HCT116 (cell line): ENCODE measurements at regions not wholly inside any gene's neighbourhood (a gene's known extent, or its start where the extent isn't known, plus 50 kb on each side); places are given as distances from the start of the nearest gene placed in this dataset.

Source experiments
- ATAC-seq: fragments of 200-7000 bp; cut with Tn5 transposase; 2 replicates; pipeline ENCODE4 v1.9.1; 2020; ENCODE audit warnings: mild to moderate bottlenecking, moderate library complexity
- BruUV-seq: library from RNA; stranded (reverse); fragments of 400-500 nt; replicated peaks from 2 replicates; lab custom pipeline; 2021; lab: Mats Ljungman, UMichigan
- CTCF ChIA-PET: fragments of 300-600 bp; sonication (Branson Sonifier 250); formaldehyde crosslinking; loops from one replicate; lab custom pipeline; 2021; ENCODE audit warnings: antibody characterized with exemption; lab: Charles Lee
- POLR2A ChIA-PET: fragments of 300-600, 350-600 bp; sonication (Branson Sonifier 250); formaldehyde crosslinking; loops from one replicate; lab custom pipeline; 2021; ENCODE audit warnings: antibody characterized with exemption; lab: Charles Lee
- RAD21 ChIA-PET, 2 experiments: fragments of 300-600 bp; sonication (Branson Sonifier 250); formaldehyde crosslinking; loops; one replicate each; lab custom pipeline; 2023; ENCODE audit warnings: low total read pairs in 2 of 2; ENCODE audit not compliant: uncharacterized antibody in 2 of 2, unreplicated experiment in 2 of 2, low non-redundant PET in 1 of 2; lab: Charles Lee
- DNase-seq: peaks from one replicate; pipeline ENCODE4 v3.0.0-alpha.2; 2010; ENCODE audit warnings: low read depth, low spot score
- H2AFZ ChIP-seq: fragments of 200-600 bp; shearing (Covaris generic), sonication (generic); 2 replicates; pipeline ENCODE4 v1.6.1; 2017; ENCODE audit warnings: low read depth, mixed run types, mixed read lengths, antibody characterized with exemption, low read length; ENCODE audit not compliant: poor library complexity, severe bottlenecking
- H3K27ac ChIP-seq: 2 replicates; pipeline ENCODE4 v1.5.1; 2012; ENCODE audit warnings: low read depth, low read length
- H3K27me3 ChIP-seq: fragments of 200-600 bp; sonication (generic); 2 replicates; pipeline ENCODE4 v1.6.1; 2016; ENCODE audit warnings: mixed run types, low read length, mixed read lengths; ENCODE audit not compliant: insufficient read depth
- H3K36me3 ChIP-seq, 2 experiments: fragments of 200-500 bp in 1 of 2; fragments of 200-600 bp in 1 of 2; sonication (Bioruptor generic) in 1 of 2; sonication (generic) in 1 of 2; 2 replicates each; pipeline versions ENCODE4 v1.5.1 to v1.6.1; 2014 to 2016; ENCODE audit warnings: low read length in 2 of 2, inconsistent platforms in 1 of 2, mixed read lengths in 1 of 2, mixed run types in 1 of 2; ENCODE audit not compliant: insufficient read depth in 2 of 2, control insufficient read depth in 1 of 2
- H3K4me1 ChIP-seq, 2 experiments: fragments of 200-600 bp in 1 of 2; sonication (generic) in 1 of 2; 2 replicates each; pipeline versions ENCODE4 v1.5.1 to v1.6.1; 2012 to 2017; ENCODE audit warnings: low read length in 2 of 2, inconsistent platforms in 1 of 2, mild to moderate bottlenecking in 1 of 2, mixed read lengths in 1 of 2, mixed run types in 1 of 2, moderate library complexity in 1 of 2; ENCODE audit not compliant: insufficient read depth in 2 of 2, control insufficient read depth in 1 of 2
- H3K4me2 ChIP-seq: fragments of 200-600 bp; sonication (generic); 2 replicates; pipeline ENCODE4 v1.6.1; 2017; ENCODE audit warnings: mixed run types, low read length, mixed read lengths
- H3K4me3 ChIP-seq, 2 experiments: fragments of 200-600 bp in 1 of 2; sonication (generic) in 1 of 2; replicated peaks in 1 of 2; 2 replicates each; pipeline ENCODE4 v1.5.1; 2011 to 2016; ENCODE audit warnings: low read length in 2 of 2, control low read depth in 1 of 2, low read depth in 1 of 2, mild to moderate bottlenecking in 1 of 2, mixed read lengths in 1 of 2, mixed run types in 1 of 2
- H3K79me2 ChIP-seq: fragments of 200-600 bp; sonication (generic); 2 replicates; pipeline ENCODE4 v1.6.1; 2017; ENCODE audit warnings: mild to moderate bottlenecking, mixed run types, low read length, moderate library complexity, mixed read lengths; ENCODE audit not compliant: insufficient read depth
- H3K9ac ChIP-seq: fragments of 200-600 bp; sonication (generic); 2 replicates; pipeline ENCODE4 v1.6.1; 2016; ENCODE audit warnings: low read length, mixed read lengths
- H3K9me2 ChIP-seq: fragments of 200-600 bp; sonication (generic), shearing (Covaris generic); 2 replicates; pipeline ENCODE4 v1.6.1; 2017; ENCODE audit warnings: mixed run types, mild to moderate bottlenecking, moderate library complexity; ENCODE audit not compliant: insufficient read depth
- H3K9me3 ChIP-seq, 2 experiments: fragments of 200-500 bp in 1 of 2; fragments of 200-600 bp in 1 of 2; sonication (Bioruptor generic) in 1 of 2; sonication (generic) in 1 of 2; 2 replicates each; pipeline ENCODE4 v1.6.1; 2014 to 2017; ENCODE audit warnings: low read length in 2 of 2, mixed read lengths in 2 of 2, inconsistent platforms in 1 of 2, low read depth in 1 of 2, mild to moderate bottlenecking in 1 of 2, mixed run types in 1 of 2, moderate library complexity in 1 of 2; ENCODE audit not compliant: control insufficient read depth in 1 of 2, insufficient read depth in 1 of 2
- H4K20me1 ChIP-seq: fragments of 200-600 bp; sonication (generic), shearing (Covaris generic); 2 replicates; pipeline ENCODE4 v1.6.1; 2017; ENCODE audit warnings: mixed run types, mild to moderate bottlenecking, moderate library complexity; ENCODE audit not compliant: insufficient read depth
- CBX3 ChIP-seq: IDR thresholded peaks from 2 replicates; pipeline ENCODE4 v1.6.1; 2012; ENCODE audit warnings: low read depth
- ELF1 ChIP-seq: IDR thresholded peaks from 2 replicates; pipeline ENCODE4 v1.6.1; 2012; ENCODE audit warnings: low read depth, borderline replicate concordance
- FOSL1 ChIP-seq: IDR thresholded peaks from 2 replicates; pipeline ENCODE4 v1.6.1; 2012; ENCODE audit warnings: low read depth
- JUND ChIP-seq: IDR thresholded peaks from 2 replicates; pipeline ENCODE4 v1.6.1; 2012
- MAX ChIP-seq: IDR thresholded peaks from 2 replicates; pipeline ENCODE4 v1.6.1; 2012
- POLR2A ChIP-seq: IDR thresholded peaks from 2 replicates; pipeline ENCODE4 v1.7.0; 2011; ENCODE audit warnings: borderline replicate concordance; ENCODE audit not compliant: insufficient read depth, insufficient read length; ENCODE audit errors: extremely low read depth
- SIN3A ChIP-seq: IDR thresholded peaks from 2 replicates; pipeline ENCODE4 v1.6.1; 2012; ENCODE audit warnings: low read depth
- SP1 ChIP-seq: IDR thresholded peaks from 2 replicates; pipeline ENCODE4 v1.6.1; 2012; ENCODE audit warnings: low read depth
- SRF ChIP-seq: IDR thresholded peaks from 2 replicates; pipeline ENCODE4 v1.6.1; 2012; ENCODE audit warnings: low read depth
- TCF7L2 ChIP-seq: IDR thresholded peaks from 2 replicates; pipeline ENCODE4 v1.7.0; 2011; ENCODE audit warnings: borderline replicate concordance, inconsistent platforms; ENCODE audit not compliant: insufficient read depth, insufficient read length; ENCODE audit errors: extremely low read depth
- YY1 ChIP-seq: IDR thresholded peaks from 2 replicates; pipeline ENCODE4 v1.6.1; 2011; ENCODE audit warnings: low read length, low read depth, moderate library complexity, mild to moderate bottlenecking; ENCODE audit not compliant: insufficient replicate concordance; ENCODE audit errors: extremely low read depth
- ZFX ChIP-seq: fragments of 450-650 bp; IDR thresholded peaks from 2 replicates; pipeline ENCODE4 v1.6.1; 2017
- intact Hi-C: fragments of 100-400 bp; cut with micrococcal nuclease; formaldehyde crosslinking; loops from 2 replicates; pipeline ENCODE4 v1.10.0; 2022
- TF ChIP-seq, protein P1 (sequence below), 3 experiments: fragments of 200-600 bp in 1 of 3; sonication (generic) in 1 of 3; IDR thresholded peaks in 2 of 3; conservative IDR thresholded peaks in 1 of 3; 2 replicates each; pipeline ENCODE4 v1.5.1; 2012 to 2017; ENCODE audit warnings: low read depth in 2 of 3, low read length in 2 of 3, antibody characterized with exemption in 1 of 3, borderline replicate concordance in 1 of 3, control low read depth in 1 of 3, mild to moderate bottlenecking in 1 of 3, mixed read lengths in 1 of 3, mixed run types in 1 of 3, moderate library complexity in 1 of 3; ENCODE audit not compliant: insufficient read depth in 1 of 3

GRCh38 chr13:50742968-50743367 is 100.5 kb downstream of the DLEU7 start (continued):
- TF ChIP-seq JUND (no peak), CBX3 (no peak)

- H3K9me3 ChIP-seq: no peaks in the 10 kb centered on the region
- RAD21 ChIA-PET: no interaction called here
- no peak overlapping the region for H2AFZ ChIP-seq
- ATAC-seq: no peak
- no TSS peak for BruUV-seq
- no peak overlapping the region for H3K9ac ChIP-seq
- no peaks in the 10 kb centered on the region for H3K36me3 ChIP-seq
- H3K4me2 ChIP-seq: no peak overlapping the region
- no peak for DNase-seq
- no peaks in the 10 kb centered on the region for H3K79me2 ChIP-seq
- no peaks in the 10 kb centered on the region for H4K20me1 ChIP-seq
- no peaks in the 10 kb centered on the region for H3K27me3 ChIP-seq
- CTCF ChIA-PET: no interaction called here
- no peaks in the 10 kb centered on the region for H3K4me1 ChIP-seq
- TF ChIP-seq SRF: no peak
- no peak for TF ChIP-seq MAX
- no peak for TF ChIP-seq ZFX
- TF ChIP-seq SP1: no peak
- TF ChIP-seq SIN3A: no peak
- no peak for TF ChIP-seq POLR2A
- TF ChIP-seq, all 23 proteins: peak for 0
- POLR2A ChIA-PET: no interaction called here
- intact Hi-C loops: no loop called here
- Histone ChIP-seq H3K9me2 (no peaks in the 10 kb centered on the region), H3K27ac (no peak overlapping the region), H3K4me3 (no peak overlapping the region)
These were observed 99.3 kb downstream of the DLEU7 start for GRCh38 chr13:50744116-50744660.

DNA sequence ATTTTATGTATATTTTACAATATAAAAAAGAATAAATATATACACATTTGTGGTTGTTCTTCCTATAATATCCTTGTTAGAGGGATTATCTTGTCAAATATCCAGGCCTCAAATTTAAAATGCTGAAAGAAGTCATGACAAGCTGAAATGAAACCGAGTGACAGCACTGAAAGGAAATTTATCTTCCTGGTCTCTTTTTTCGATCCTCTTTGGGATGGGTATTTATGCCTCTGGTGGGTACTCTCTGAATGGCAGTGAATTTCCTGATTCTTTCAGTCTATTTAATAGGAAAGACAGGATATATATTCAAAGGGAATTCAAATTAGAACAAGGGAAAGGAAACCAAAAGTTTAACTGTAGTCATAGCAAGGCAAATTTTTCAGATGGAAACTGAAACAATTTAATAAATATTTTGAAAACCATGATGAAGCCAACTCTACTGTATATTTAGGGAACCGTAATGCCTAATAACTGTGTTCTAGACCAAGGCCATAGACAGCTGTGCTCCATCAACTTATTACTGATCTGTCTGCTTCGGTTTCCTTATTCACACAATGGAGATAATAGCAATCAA is 97.9 kb downstream of the DLEU7 start:
- Histone ChIP-seq H3K4me3 (no peak overlapping the region), H4K20me1 (no peaks in the 10 kb centered on the region), H3K4me2 (no peak overlapping the region), H3K27ac (no peak overlapping the region), H3K4me1 (no peaks in the 10 kb centered on the region), H3K79me2 (no peaks in the 10 kb centered on the region), H2AFZ (no peak overlapping the region), H3K36me3 (no peaks in the 10 kb centered on the region), H3K27me3 (no peaks in the 10 kb centered on the region), H3K9me2 (no peaks in the 10 kb centered on the region), H3K9ac (no peak overlapping the region), H3K9me3 (no peaks in the 10 kb centered on the region)
- intact Hi-C loops: no loop called here
- ChIA-PET CTCF (no interaction called here), POLR2A (no interaction called here), RAD21 (no interaction called here)
- BruUV-seq: no TSS peak
- TF ChIP-seq ZFX: no peak
- no peak for TF ChIP-seq YY1
- TF ChIP-seq, protein P1, sequence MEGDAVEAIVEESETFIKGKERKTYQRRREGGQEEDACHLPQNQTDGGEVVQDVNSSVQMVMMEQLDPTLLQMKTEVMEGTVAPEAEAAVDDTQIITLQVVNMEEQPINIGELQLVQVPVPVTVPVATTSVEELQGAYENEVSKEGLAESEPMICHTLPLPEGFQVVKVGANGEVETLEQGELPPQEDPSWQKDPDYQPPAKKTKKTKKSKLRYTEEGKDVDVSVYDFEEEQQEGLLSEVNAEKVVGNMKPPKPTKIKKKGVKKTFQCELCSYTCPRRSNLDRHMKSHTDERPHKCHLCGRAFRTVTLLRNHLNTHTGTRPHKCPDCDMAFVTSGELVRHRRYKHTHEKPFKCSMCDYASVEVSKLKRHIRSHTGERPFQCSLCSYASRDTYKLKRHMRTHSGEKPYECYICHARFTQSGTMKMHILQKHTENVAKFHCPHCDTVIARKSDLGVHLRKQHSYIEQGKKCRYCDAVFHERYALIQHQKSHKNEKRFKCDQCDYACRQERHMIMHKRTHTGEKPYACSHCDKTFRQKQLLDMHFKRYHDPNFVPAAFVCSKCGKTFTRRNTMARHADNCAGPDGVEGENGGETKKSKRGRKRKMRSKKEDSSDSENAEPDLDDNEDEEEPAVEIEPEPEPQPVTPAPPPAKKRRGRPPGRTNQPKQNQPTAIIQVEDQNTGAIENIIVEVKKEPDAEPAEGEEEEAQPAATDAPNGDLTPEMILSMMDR (IDR thresholded peaks at IDR 0.05 in 2 of 3, conservative IDR thresholded peaks at IDR 0.05 in 1 of 3; ENCODE audit: borderline replicate concordance in 1 of 3, insufficient read depth in 1 of 3, low read depth in 2 of 3, low read length in 2 of 3): peak in 1 of 3 experiments; percentile 19; a peak in 1 of 6 replicates
- no peak for TF ChIP-seq TCF7L2
- no peak for TF ChIP-seq POLR2A
- TF ChIP-seq FOSL1: no peak
- no peak for TF ChIP-seq ELF1
- ATAC-seq (no peak; the same call in 1 of the 2 replicates), DNase-seq (no peak)
